ENCODE measurements at regions not wholly inside any gene's neighbourhood (a gene's known extent, or its start where the extent isn't known, plus 50 kb on each side); places are given as distances from the start of the nearest gene placed in this dataset.

- no peaks in the 10 kb centered on the region for H3K9me3 ChIP-seq
These were observed 260.3 kb upstream of the FERD3L start for GRCh38 chr7:19405541-19405940.

GRCh38 chr7:19404912-19405329 lies 259.7 kb upstream of the FERD3L start:
- H3K27ac ChIP-seq, result no peak overlapping the region
- H3K36me3 ChIP-seq, result no peaks in the 10 kb centered on the region
- DNase-seq, result no peak
- H3K9me3 ChIP-seq, result no peaks in the 10 kb centered on the region
- no peak overlapping the region for H3K4me3 ChIP-seq
- no peaks in the 10 kb centered on the region for H3K27me3 ChIP-seq
- no peak for TF ChIP-seq POLR2A (IDR thresholded peaks at IDR 0.05)
- no peak for TF ChIP-seq CTCF (IDR thresholded peaks at IDR 0.05)
- no peaks in the 10 kb centered on the region for H3K4me1 ChIP-seq

More at GRCh38 chr7:19405541-19405940, 260.3 kb upstream of the FERD3L start:
- TF ChIP-seq POLR2A (IDR thresholded peaks at IDR 0.05), result no peak
- no peak for TF ChIP-seq CTCF (IDR thresholded peaks at IDR 0.05)
- H3K4me3 ChIP-seq, result no peak overlapping the region
- no peak overlapping the region for H3K27ac ChIP-seq
- H3K4me1 ChIP-seq, result no peaks in the 10 kb centered on the region
- H3K36me3 ChIP-seq, result no peaks in the 10 kb centered on the region
- no peak for DNase-seq
- H3K27me3 ChIP-seq, result no peaks in the 10 kb centered on the region

- TF ChIP-seq POLR2A (IDR thresholded peaks at IDR 0.05), result no peak
- TF ChIP-seq CTCF (IDR thresholded peaks at IDR 0.05), result no peak
- DNase-seq, result no peak
- H3K27me3 ChIP-seq, result no peaks in the 10 kb centered on the region
- H3K36me3 ChIP-seq, result no peaks in the 10 kb centered on the region
- H3K27ac ChIP-seq, result no peak overlapping the region
- no peaks in the 10 kb centered on the region for H3K4me1 ChIP-seq
- no peak overlapping the region for H3K4me3 ChIP-seq
- H3K9me3 ChIP-seq, result no peaks in the 10 kb centered on the region
These were observed 258.5 kb upstream of the FERD3L start for GRCh38 chr7:19403691-19404090.

GRCh38 chr7:19401461-19401860 lies 256.2 kb upstream of the FERD3L start:
- no peaks in the 10 kb centered on the region for H3K27me3 ChIP-seq
- H3K9me3 ChIP-seq, result no peaks in the 10 kb centered on the region
- DNase-seq, result no peak
- no peaks in the 10 kb centered on the region for H3K36me3 ChIP-seq
- H3K27ac ChIP-seq, result no peak overlapping the region
- H3K4me3 ChIP-seq, result no peak overlapping the region
- TF ChIP-seq POLR2A (IDR thresholded peaks at IDR 0.05) (no peak), CTCF (IDR thresholded peaks at IDR 0.05) (no peak)
- H3K4me1 ChIP-seq, result no peaks in the 10 kb centered on the region

GRCh38 chr7:19400758-19401254 lies 255.6 kb upstream of the FERD3L start:
- no peak for DNase-seq
- no peaks in the 10 kb centered on the region for H3K4me1 ChIP-seq
- H3K36me3 ChIP-seq, result no peaks in the 10 kb centered on the region
- H3K27me3 ChIP-seq, result no peaks in the 10 kb centered on the region
- TF ChIP-seq CTCF (IDR thresholded peaks at IDR 0.05) (no peak), POLR2A (IDR thresholded peaks at IDR 0.05) (no peak)
- no peak overlapping the region for H3K4me3 ChIP-seq
- no peaks in the 10 kb centered on the region for H3K9me3 ChIP-seq
- no peak overlapping the region for H3K27ac ChIP-seq

GRCh38 chr7:19397911-19398310 lies 252.7 kb upstream of the FERD3L start:
- no peak for TF ChIP-seq CTCF (IDR thresholded peaks at IDR 0.05)
- no peak for TF ChIP-seq POLR2A (IDR thresholded peaks at IDR 0.05)
- no peaks in the 10 kb centered on the region for H3K27me3 ChIP-seq
- no peaks in the 10 kb centered on the region for H3K36me3 ChIP-seq
- DNase-seq, result no peak
- no peaks in the 10 kb centered on the region for H3K9me3 ChIP-seq
- no peak overlapping the region for H3K27ac ChIP-seq
- H3K4me1 ChIP-seq, result no peaks in the 10 kb centered on the region
- no peak overlapping the region for H3K4me3 ChIP-seq

Data from Peyer's patch (tissue), 4 donors.